Fibroblast of mammary gland (primary cell): ENCODE measurements at regions not wholly inside any gene's neighbourhood (a gene's known extent, or its start where the extent isn't known, plus 50 kb on each side); places are given as distances from the start of the nearest gene placed in this dataset.
A peak's percentile ranks its signal among the peaks of the same experiment; 100 is the strongest.
"Not testable (repeated sequence)": the region's sequence is repeated elsewhere in the genome, so short reads cannot be mapped to it uniquely, and the experiment has no call there.

Experiments
- DNase-seq: peaks from one replicate; pipeline ENCODE4 v3.0.0-alpha.2; 2010; ENCODE audit warnings: low read depth
- H3K4me3 ChIP-seq: 2 replicates; pipeline ENCODE4 v1.5.1; 2011; ENCODE audit warnings: low read depth, mild to moderate bottlenecking, low read length, moderate library complexity; ENCODE audit not compliant: control insufficient read depth
- TF ChIP-seq, protein P1 (sequence below): conservative IDR thresholded peaks from 2 replicates; pipeline ENCODE4 v1.5.1; 2011; ENCODE audit warnings: low read depth, low read length, inconsistent platforms; ENCODE audit not compliant: control insufficient read depth, insufficient read depth

DNA sequence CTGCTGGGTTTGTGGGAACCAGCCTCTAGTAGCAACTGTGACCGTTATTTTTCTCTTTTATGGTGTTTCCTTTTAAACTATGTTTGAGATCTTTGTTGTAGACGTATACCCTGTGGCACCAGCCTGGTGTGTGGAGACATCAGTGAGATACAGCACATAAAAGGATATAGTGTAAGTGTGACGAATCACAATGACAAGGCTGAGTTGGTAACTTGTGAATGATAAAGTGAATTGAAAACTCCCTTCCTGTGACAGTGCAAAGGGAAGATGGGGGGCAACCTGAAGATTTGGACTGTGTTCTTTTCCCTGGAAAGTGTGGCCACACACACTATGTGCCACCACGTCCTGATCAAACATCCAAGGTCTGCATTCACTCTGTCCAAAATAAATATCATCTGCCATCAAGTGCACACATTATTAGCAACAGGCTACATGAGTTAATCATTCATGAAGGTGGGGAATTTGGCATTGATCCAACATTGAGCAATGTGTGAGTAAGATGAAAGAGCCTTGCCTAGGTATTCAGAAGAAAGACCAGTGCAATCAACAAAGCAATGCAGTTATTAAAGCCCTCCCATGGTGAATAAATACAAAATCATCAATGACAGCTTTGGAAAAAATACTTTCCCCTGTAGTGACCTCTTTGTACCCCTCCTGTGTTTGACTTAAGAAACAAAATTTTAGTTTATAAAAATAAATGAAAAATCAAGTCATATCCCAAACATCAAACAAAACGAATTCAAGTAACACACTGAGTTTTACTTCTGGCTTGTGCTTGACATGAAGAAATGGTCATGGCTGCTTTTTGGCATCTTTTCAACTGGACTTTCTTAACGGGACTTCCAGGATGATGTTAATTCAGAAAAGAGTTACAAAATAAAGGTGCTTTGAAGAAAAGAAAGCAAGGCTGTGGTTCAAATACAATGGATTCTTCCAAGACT, 1280.5 kb upstream of the ZEB2 start:
- no peak overlapping the region for H3K4me3 ChIP-seq
- DNase-seq, result peak; percentile 29

DNA sequence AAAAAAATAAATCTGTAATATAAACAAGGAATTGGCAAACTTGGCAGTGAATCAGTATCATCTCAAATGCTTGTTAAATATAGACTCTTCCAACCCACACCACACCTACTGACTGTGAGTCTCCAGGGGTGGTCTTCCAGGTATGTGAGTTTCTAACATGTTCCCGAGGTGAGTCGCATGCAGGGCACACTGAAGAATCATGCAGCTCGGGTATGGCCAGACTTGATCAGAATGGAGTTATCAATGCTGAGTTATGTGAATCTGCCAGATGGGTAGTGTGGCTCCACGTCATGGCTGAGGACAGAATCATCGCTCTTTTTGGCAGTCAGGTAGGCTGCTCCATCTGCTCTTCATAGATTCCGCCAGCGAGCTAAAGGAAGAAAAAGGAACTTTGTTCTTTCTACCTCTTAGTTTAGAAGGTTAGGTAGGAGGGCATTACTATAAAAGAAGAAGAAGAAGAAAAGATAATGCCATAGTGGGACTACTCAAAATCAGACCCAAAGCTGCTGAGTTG, 1279.7 kb upstream of the ZEB2 start:
- no peak overlapping the region for H3K4me3 ChIP-seq
- TF ChIP-seq, protein P1, sequence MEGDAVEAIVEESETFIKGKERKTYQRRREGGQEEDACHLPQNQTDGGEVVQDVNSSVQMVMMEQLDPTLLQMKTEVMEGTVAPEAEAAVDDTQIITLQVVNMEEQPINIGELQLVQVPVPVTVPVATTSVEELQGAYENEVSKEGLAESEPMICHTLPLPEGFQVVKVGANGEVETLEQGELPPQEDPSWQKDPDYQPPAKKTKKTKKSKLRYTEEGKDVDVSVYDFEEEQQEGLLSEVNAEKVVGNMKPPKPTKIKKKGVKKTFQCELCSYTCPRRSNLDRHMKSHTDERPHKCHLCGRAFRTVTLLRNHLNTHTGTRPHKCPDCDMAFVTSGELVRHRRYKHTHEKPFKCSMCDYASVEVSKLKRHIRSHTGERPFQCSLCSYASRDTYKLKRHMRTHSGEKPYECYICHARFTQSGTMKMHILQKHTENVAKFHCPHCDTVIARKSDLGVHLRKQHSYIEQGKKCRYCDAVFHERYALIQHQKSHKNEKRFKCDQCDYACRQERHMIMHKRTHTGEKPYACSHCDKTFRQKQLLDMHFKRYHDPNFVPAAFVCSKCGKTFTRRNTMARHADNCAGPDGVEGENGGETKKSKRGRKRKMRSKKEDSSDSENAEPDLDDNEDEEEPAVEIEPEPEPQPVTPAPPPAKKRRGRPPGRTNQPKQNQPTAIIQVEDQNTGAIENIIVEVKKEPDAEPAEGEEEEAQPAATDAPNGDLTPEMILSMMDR, result no peak
- no peak for DNase-seq

More for the DNA sequence above, 1280.5 kb upstream of the ZEB2 start:
- TF ChIP-seq, protein P1, result no peak

DNA sequence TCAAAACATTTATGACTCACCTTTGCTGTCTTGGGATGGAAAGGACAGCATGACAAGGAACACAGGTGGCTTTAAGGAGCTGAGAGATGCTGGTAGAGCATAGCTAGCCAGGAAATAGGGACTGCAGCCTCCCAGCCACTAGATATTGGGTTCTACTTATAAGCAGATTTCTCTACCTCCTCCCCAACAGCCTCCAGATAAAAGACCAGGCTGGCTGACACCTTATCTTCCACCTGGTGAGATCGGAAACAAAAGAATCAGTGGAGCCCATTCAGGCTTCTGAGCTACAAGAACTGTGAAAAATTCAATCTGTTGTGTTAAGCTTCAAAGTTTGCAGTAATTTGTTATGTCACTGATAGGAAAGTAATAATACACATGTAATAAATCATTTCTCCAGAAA, 1278.5 kb upstream of the ZEB2 start:
- TF ChIP-seq, protein P1, result no peak
- H3K4me3 ChIP-seq, result no peak overlapping the region
- no peak for DNase-seq

DNA sequence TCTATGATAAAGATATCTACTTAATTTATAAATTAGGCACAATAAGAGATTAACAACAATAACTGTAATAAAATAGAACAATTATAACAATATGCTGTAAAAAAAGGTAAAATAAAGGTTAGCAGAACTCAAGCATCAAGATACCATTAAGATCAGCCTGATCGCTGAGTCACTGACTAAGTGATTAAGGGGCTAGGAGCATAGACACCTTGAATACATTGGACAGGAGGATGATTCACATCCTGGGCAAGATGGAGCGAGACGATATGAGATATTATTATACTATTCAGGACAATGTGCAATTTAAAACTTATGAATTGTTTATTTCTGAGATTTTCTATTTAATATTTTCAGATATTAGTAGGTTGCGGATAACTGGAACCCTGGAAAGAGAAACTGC, 1277.8 kb upstream of the ZEB2 start:
- no peak overlapping the region for H3K4me3 ChIP-seq
- TF ChIP-seq, protein P1, result no peak
- no peak for DNase-seq

DNA sequence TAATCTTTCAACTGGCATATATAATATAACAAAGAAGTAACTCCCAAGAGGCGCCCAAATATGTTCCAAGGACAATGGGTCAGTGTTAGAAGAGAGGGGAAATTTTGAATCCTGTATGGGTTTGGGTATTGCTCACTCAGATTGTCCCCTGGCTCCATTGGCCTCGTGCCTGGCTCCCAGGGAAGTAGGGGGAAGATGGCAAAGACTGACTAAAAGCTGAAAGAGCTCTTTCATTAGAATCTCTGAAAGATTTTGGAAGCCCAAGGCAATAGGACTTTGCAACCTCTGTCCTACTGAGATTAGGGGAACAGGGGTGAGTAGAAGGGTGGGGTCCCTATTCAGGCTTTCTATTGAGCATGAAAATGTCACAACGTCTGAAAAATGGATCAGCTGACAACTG, 1272.8 kb upstream of the ZEB2 start:
- TF ChIP-seq, protein P1, result no peak
- no peak for DNase-seq
- H3K4me3 ChIP-seq, result no peak overlapping the region

DNA sequence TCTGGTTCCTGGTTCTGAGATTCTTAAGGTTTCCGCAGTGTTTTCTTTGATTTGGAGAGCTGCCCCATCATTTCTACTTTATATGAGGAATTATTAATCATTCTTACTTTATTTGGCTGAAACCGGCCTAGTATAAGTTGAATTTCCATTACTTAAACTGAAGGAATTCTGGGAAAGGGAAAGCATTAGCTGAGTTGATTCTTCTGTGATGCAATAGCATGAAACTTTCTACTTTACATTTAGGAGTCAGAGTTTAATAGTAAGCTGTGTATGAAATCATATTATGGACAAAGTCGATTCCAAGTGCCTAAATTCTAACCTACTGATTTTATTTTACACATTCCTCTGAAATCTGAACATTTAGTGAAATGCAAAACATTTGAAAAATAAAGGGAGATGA, 1269.7 kb upstream of the ZEB2 start:
- TF ChIP-seq, protein P1, result no peak
- no peak overlapping the region for H3K4me3 ChIP-seq
- no peak for DNase-seq

DNA sequence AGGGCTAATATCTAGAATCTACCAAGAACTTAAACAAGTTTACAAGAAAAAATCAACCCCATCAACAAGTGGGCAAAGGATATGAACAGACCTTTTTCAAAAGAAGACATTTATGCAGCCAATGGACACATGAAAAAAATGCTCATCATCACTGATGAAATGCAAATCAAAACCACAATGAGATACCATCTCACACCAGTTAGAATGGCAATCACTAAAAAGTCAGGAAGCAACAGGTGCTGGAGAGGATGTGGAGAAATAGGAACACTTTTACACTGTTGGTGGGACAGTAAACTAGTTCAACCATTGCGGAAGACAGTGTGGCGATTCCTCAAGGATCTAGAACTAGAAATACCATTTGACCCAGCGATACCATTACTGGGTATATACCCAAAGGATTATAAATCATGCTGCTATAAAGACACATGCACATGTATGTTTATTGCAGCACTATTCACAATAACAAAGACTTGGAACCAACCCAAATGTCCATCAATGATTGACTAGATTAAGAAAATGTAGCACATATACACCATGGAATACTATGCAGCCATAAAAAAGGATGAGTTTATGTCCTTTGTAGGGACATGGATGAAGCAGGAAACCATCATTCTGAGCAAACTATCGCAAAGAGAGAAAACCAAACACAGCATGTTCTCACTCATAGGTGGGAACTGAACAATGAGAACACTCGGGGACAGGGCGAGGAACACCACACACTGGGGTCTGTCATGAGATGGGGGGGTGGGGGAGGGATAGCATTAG, 1267.9 kb upstream of the ZEB2 start:
- not testable (repeated sequence) for H3K4me3 ChIP-seq, DNase-seq

DNA sequence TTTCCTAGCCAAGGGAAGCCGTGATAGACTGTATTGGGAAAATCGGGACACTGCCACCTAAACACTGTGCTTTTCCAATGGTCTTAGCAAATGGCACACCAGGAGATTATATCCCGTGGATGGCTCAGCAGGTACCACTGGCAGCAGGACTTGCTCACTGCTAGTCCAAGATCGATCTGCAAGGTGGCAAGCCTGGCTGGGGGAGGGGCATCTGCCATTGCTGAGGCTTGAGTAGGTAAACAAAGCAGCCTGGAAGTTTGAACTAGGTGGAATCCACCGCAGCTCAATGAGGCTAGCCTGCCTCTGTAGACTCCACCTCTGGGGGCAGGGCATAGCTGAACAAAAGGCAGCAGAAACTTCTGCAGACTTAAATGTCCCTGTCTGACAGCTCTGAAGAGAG, 1262.7 kb upstream of the ZEB2 start:
- H3K4me3 ChIP-seq, DNase-seq: not testable (repeated sequence)
